GM23338 (cell line): ENCODE measurements at regions not wholly inside any gene's neighbourhood (a gene's known extent, or its start where the extent isn't known, plus 50 kb on each side); places are given as distances from the start of the nearest gene placed in this dataset.

Experiments
- ATAC-seq: fragments of 200-7000 bp; cut with Tn5 transposase; 3 replicates; pipeline ENCODE4 v1.9.1; 2020
- DNase-seq: peaks from one replicate; pipeline ENCODE4 v3.0.0-alpha.2; 2015; ENCODE audit warnings: low spot score
- H2AFZ ChIP-seq: fragments of 200-600 bp; sonication (generic); 2 replicates; pipeline ENCODE4 v1.8.0; 2016; ENCODE audit warnings: antibody characterized with exemption, mild to moderate bottlenecking, moderate library complexity
- H3F3A ChIP-seq: fragments of 200-600 bp; sonication (generic); replicated peaks from 2 replicates; pipeline ENCODE4 v1.8.0; 2017; ENCODE audit warnings: antibody characterized with exemption, mixed run types, low read depth
- H3K27ac ChIP-seq: fragments of 200-600 bp; sonication (generic); 2 replicates; pipeline ENCODE4 v1.6.1; 2016; ENCODE audit warnings: low read depth
- H3K27me3 ChIP-seq: fragments of 200-600 bp; sonication (generic); 2 replicates; pipeline ENCODE4 v1.8.0; 2016; ENCODE audit warnings: mild to moderate bottlenecking, mixed run types, moderate library complexity; ENCODE audit not compliant: insufficient read depth
- H3K36me3 ChIP-seq: fragments of 200-600 bp; sonication (generic); 2 replicates; pipeline ENCODE4 v1.8.0; 2016; ENCODE audit warnings: mild to moderate bottlenecking; ENCODE audit not compliant: insufficient read depth
- H3K4me1 ChIP-seq: fragments of 200-600 bp; sonication (generic); 2 replicates; pipeline ENCODE4 v1.8.0; 2016; ENCODE audit warnings: mild to moderate bottlenecking, moderate library complexity; ENCODE audit not compliant: insufficient read depth
- H3K4me2 ChIP-seq: fragments of 200-600 bp; sonication (generic); 2 replicates; pipeline ENCODE4 v1.7.1; 2017; ENCODE audit warnings: mixed run types
- H3K4me3 ChIP-seq: fragments of 200-600 bp; sonication (generic); 2 replicates; pipeline ENCODE4 v1.6.1; 2016; ENCODE audit warnings: mixed run types
- H3K79me2 ChIP-seq: fragments of 200-600 bp; sonication (generic); replicated peaks from 2 replicates; pipeline ENCODE4 v1.8.0; 2017; ENCODE audit warnings: mild to moderate bottlenecking; ENCODE audit not compliant: insufficient read depth
- H3K9me2 ChIP-seq: fragments of 200-600 bp; sonication (generic); 2 replicates; pipeline ENCODE4 v1.8.0; 2017; ENCODE audit not compliant: insufficient read depth
- H4K20me1 ChIP-seq: fragments of 200-600 bp; sonication (generic); replicated peaks from 2 replicates; pipeline ENCODE4 v1.8.0; 2017; ENCODE audit warnings: mild to moderate bottlenecking; ENCODE audit not compliant: insufficient read depth
- H3K27ac Mint-ChIP-seq: 2 replicates; pipeline ENCODE4 v1.8.0; 2020; ENCODE audit warnings: inconsistent platforms, mild to moderate bottlenecking, moderate library complexity, mixed read lengths
- H3K27me3 Mint-ChIP-seq: 3 replicates; pipeline ENCODE4 v1.8.0; 2022; ENCODE audit warnings: low read depth, mild to moderate bottlenecking, moderate library complexity, mixed read lengths, inconsistent platforms; ENCODE audit not compliant: insufficient read depth, poor library complexity
- H3K36me3 Mint-ChIP-seq: 3 replicates; pipeline ENCODE4 v1.8.0; 2021; ENCODE audit warnings: low read depth, mild to moderate bottlenecking, inconsistent platforms, moderate library complexity, mixed read lengths
- H3K4me1 Mint-ChIP-seq: 3 replicates; pipeline ENCODE4 v1.8.0; 2020; ENCODE audit warnings: mild to moderate bottlenecking, inconsistent platforms, mixed read lengths
- H3K4me3 Mint-ChIP-seq: 3 replicates; pipeline ENCODE4 v1.8.0; 2021; ENCODE audit warnings: moderate library complexity, mild to moderate bottlenecking, inconsistent platforms, mixed read lengths
- H3K9me3 Mint-ChIP-seq: 3 replicates; pipeline ENCODE4 v1.8.0; 2020; ENCODE audit warnings: moderate library complexity, mild to moderate bottlenecking, inconsistent platforms, mixed read lengths
- ETS1 ChIP-seq: IDR thresholded peaks from 2 replicates; pipeline ENCODE4 v1.6.1; 2016; ENCODE audit warnings: antibody characterized with exemption
- EZH2phosphoT487 ChIP-seq: fragments of 200-600 bp; sonication (generic); IDR thresholded peaks from one replicate; pipeline ENCODE4 v1.8.1; 2018; ENCODE audit warnings: antibody characterized with exemption; ENCODE audit not compliant: unreplicated experiment
- JUNB ChIP-seq: IDR thresholded peaks from one replicate; pipeline ENCODE4 v1.6.1; 2016; ENCODE audit warnings: antibody characterized with exemption; ENCODE audit not compliant: unreplicated experiment
- NANOG ChIP-seq: IDR thresholded peaks from 2 replicates; pipeline ENCODE4 v1.6.1; 2016; ENCODE audit warnings: antibody characterized with exemption, borderline replicate concordance
- STAT1 ChIP-seq: IDR thresholded peaks from one replicate; pipeline ENCODE4 v1.6.1; 2016; ENCODE audit warnings: antibody characterized with exemption; ENCODE audit not compliant: unreplicated experiment
- ZNF331 ChIP-seq: fragments of 250-450 bp; sonication (Bioruptor Pico); IDR thresholded peaks from 2 replicates; pipeline ENCODE4 v1.5.0; 2020; ENCODE audit warnings: low read depth, mild to moderate bottlenecking, moderate library complexity
- TF ChIP-seq, protein P1 (sequence below): fragments of 250-450 bp; sonication (Bioruptor Pico); IDR thresholded peaks from 2 replicates; pipeline ENCODE4 v1.5.0; 2020; ENCODE audit warnings: mild to moderate bottlenecking, moderate library complexity

DNA sequence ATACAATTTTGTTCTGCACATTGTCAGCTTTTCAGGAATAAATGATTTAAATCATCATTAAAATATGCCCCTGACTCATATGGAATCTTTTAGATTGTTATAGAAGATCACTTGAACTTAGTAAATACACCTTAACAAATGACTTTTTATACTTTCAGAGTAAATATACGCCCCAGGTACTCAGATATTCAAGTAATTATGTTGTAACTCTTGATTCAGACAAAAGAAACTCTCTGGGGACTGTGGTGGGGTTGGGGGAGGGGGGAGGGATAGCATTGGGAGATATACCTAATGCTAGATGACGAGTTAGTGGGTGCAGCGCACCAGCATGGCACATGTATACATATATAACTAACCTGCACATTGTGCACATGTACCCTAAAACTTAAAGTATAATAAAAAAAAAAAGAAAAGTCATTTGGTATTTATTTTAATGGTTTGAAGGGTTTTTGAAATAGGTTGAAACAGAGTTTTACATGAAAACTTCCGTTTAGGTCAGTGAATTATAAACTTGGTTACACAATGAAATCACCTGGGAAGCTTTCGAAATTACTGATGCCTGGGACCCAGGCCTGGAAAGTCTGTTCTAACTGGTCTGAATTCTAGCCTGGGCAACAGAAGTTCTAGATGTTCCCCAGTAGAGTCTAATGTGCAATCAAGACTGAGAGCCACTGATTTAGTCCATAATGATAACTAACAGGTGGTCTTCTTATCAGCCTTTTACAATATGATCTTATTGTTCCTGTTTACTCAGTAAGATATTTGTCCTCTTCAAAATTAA lies 320.5 kb upstream of the NR5A2 start (continued):
- TF ChIP-seq ETS1 (no peak), ZNF331 (no peak), NANOG (no peak), STAT1 (no peak)
- TF ChIP-seq, protein P1, sequence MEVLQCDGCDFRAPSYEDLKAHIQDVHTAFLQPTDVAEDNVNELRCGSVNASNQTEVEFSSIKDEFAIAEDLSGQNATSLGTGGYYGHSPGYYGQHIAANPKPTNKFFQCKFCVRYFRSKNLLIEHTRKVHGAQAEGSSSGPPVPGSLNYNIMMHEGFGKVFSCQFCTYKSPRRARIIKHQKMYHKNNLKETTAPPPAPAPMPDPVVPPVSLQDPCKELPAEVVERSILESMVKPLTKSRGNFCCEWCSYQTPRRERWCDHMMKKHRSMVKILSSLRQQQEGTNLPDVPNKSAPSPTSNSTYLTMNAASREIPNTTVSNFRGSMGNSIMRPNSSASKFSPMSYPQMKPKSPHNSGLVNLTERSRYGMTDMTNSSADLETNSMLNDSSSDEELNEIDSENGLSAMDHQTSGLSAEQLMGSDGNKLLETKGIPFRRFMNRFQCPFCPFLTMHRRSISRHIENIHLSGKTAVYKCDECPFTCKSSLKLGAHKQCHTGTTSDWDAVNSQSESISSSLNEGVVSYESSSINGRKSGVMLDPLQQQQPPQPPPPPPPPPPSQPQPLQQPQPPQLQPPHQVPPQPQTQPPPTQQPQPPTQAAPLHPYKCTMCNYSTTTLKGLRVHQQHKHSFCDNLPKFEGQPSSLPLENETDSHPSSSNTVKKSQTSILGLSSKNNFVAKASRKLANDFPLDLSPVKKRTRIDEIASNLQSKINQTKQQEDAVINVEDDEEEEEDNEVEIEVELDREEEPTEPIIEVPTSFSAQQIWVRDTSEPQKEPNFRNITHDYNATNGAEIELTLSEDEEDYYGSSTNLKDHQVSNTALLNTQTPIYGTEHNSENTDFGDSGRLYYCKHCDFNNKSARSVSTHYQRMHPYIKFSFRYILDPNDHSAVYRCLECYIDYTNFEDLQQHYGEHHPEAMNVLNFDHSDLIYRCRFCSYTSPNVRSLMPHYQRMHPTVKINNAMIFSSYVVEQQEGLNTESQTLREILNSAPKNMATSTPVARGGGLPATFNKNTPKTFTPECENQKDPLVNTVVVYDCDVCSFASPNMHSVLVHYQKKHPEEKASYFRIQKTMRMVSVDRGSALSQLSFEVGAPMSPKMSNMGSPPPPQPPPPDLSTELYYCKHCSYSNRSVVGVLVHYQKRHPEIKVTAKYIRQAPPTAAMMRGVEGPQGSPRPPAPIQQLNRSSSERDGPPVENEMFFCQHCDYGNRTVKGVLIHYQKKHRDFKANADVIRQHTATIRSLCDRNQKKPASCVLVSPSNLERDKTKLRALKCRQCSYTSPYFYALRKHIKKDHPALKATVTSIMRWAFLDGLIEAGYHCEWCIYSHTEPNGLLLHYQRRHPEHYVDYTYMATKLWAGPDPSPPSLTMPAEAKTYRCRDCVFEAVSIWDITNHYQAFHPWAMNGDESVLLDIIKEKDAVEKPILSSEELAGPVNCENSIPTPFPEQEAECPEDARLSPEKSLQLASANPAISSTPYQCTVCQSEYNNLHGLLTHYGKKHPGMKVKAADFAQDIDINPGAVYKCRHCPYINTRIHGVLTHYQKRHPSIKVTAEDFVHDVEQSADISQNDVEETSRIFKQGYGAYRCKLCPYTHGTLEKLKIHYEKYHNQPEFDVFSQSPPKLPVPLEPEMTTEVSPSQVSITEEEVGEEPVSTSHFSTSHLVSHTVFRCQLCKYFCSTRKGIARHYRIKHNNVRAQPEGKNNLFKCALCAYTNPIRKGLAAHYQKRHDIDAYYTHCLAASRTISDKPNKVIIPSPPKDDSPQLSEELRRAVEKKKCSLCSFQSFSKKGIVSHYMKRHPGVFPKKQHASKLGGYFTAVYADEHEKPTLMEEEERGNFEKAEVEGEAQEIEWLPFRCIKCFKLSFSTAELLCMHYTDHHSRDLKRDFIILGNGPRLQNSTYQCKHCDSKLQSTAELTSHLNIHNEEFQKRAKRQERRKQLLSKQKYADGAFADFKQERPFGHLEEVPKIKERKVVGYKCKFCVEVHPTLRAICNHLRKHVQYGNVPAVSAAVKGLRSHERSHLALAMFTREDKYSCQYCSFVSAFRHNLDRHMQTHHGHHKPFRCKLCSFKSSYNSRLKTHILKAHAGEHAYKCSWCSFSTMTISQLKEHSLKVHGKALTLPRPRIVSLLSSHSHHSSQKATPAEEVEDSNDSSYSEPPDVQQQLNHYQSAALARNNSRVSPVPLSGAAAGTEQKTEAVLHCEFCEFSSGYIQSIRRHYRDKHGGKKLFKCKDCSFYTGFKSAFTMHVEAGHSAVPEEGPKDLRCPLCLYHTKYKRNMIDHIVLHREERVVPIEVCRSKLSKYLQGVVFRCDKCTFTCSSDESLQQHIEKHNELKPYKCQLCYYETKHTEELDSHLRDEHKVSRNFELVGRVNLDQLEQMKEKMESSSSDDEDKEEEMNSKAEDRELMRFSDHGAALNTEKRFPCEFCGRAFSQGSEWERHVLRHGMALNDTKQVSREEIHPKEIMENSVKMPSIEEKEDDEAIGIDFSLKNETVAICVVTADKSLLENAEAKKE (CRISPR knock-in tag): no peak

GRCh38 chr1:199710974-199711373 lies 316.5 kb upstream of the NR5A2 start:
- H3K27ac ChIP-seq: no peak overlapping the region

More at GRCh38 chr1:199710974-199711373, 316.5 kb upstream of the NR5A2 start:
- Histone ChIP-seq H3F3A (no peaks in the 10 kb centered on the region), H3K36me3 (peaks cover 5% of the 10 kb centered on the region; the same call in 1 of the 2 replicates), H2AFZ (no peak overlapping the region), H3K9me2 (peaks cover 6% of the 10 kb centered on the region), H3K4me3 (no peak overlapping the region), H3K4me1 (no peaks in the 10 kb centered on the region), H3K4me2 (no peak overlapping the region), H4K20me1 (no peaks in the 10 kb centered on the region), H3K27me3 (no peaks in the 10 kb centered on the region), H3K79me2 (no peaks in the 10 kb centered on the region)
- no peaks in the 10 kb centered on the region for H3K4me1 Mint-ChIP-seq
- H3K9me3 Mint-ChIP-seq: peaks cover 31% of the 10 kb centered on the region
- TF ChIP-seq EZH2phosphoT487: no peak
- TF ChIP-seq JUNB: no peak
- H3K4me3 Mint-ChIP-seq: no peak overlapping the region
- no peak for ATAC-seq
- H3K36me3 Mint-ChIP-seq: peaks cover 19% of the 10 kb centered on the region; the same call in 2 of the 3 replicates
- H3K27ac Mint-ChIP-seq: no peak overlapping the region
- no peaks in the 10 kb centered on the region for H3K27me3 Mint-ChIP-seq
- DNase-seq: no peak
